Trophoblast cell (in vitro differentiated cells and primary cell): ENCODE measurements at regions not wholly inside any gene's neighbourhood (a gene's known extent, or its start where the extent isn't known, plus 50 kb on each side); places are given as distances from the start of the nearest gene placed in this dataset.
"Not testable (repeated sequence)": the region's sequence is repeated elsewhere in the genome, so short reads cannot be mapped to it uniquely, and the experiment has no call there.

Experiments
- DNase-seq, 2 donors: peaks; one replicate each; pipeline ENCODE4 v3.0.0-alpha.2; 2016
- H2AFZ ChIP-seq: 2 replicates; pipeline ENCODE4 v1.6.1; 2013; ENCODE audit warnings: low read length, moderate library complexity, mild to moderate bottlenecking; ENCODE audit not compliant: insufficient read depth, poor library complexity
- H2AK5ac ChIP-seq: 2 replicates; pipeline ENCODE4 v1.6.1; 2013; ENCODE audit warnings: mild to moderate bottlenecking, low read length
- H2BK120ac ChIP-seq: 2 replicates; pipeline ENCODE4 v1.6.1; 2013; ENCODE audit warnings: low read length, mild to moderate bottlenecking, moderate library complexity; ENCODE audit not compliant: insufficient read depth, poor library complexity
- H2BK12ac ChIP-seq: 2 replicates; pipeline ENCODE4 v1.6.1; 2013; ENCODE audit warnings: mild to moderate bottlenecking, low read length, moderate library complexity
- H2BK5ac ChIP-seq: 2 replicates; pipeline ENCODE4 v1.6.1; 2013; ENCODE audit warnings: low read length, low read depth, moderate library complexity, mild to moderate bottlenecking; ENCODE audit not compliant: poor library complexity
- H3K14ac ChIP-seq: 2 replicates; pipeline ENCODE4 v1.6.1; 2013; ENCODE audit warnings: mild to moderate bottlenecking, low read length
- H3K18ac ChIP-seq: 2 replicates; pipeline ENCODE4 v1.6.1; 2013; ENCODE audit warnings: mild to moderate bottlenecking, low read length
- H3K23ac ChIP-seq: 2 replicates; pipeline ENCODE4 v1.6.1; 2013; ENCODE audit warnings: low read length
- H3K27ac ChIP-seq: 2 replicates; pipeline ENCODE4 v1.5.1; 2013; ENCODE audit warnings: low read depth, mild to moderate bottlenecking, inconsistent platforms, low read length, moderate library complexity
- H3K27me3 ChIP-seq: 2 replicates; pipeline ENCODE4 v1.6.1; 2013; ENCODE audit warnings: inconsistent platforms, mild to moderate bottlenecking, low read length, moderate library complexity; ENCODE audit not compliant: insufficient read depth
- H3K36me3 ChIP-seq, 2 experiments: 1 replicate in 1 of 2; 2 replicates in 1 of 2; pipeline ENCODE4 v1.6.1; 2013; ENCODE audit warnings: low read length in 2 of 2, mild to moderate bottlenecking in 2 of 2, moderate library complexity in 1 of 2; ENCODE audit not compliant: insufficient read depth in 2 of 2, control insufficient read depth in 1 of 2
- H3K4ac ChIP-seq: 2 replicates; pipeline ENCODE4 v1.6.1; 2013; ENCODE audit warnings: low read depth, mild to moderate bottlenecking, low read length, moderate library complexity
- H3K4me1 ChIP-seq, 2 experiments: 1 replicate in 1 of 2; 2 replicates in 1 of 2; pipeline ENCODE4 v1.6.1; 2013; ENCODE audit warnings: low read length in 2 of 2, mild to moderate bottlenecking in 2 of 2, moderate library complexity in 1 of 2; ENCODE audit not compliant: insufficient read depth in 2 of 2, control insufficient read depth in 1 of 2
- H3K4me2 ChIP-seq: 2 replicates; pipeline ENCODE4 v1.6.1; 2013; ENCODE audit warnings: inconsistent platforms, mild to moderate bottlenecking, low read length, moderate library complexity
- H3K4me3 ChIP-seq: 2 replicates; pipeline ENCODE4 v1.5.1; 2013; ENCODE audit warnings: mild to moderate bottlenecking, low read depth, low read length, inconsistent platforms
- H3K79me1 ChIP-seq: one replicate; pipeline ENCODE4 v1.6.1; 2013; ENCODE audit warnings: low read length
- H3K79me2 ChIP-seq: 2 replicates; pipeline ENCODE4 v1.6.1; 2013; ENCODE audit warnings: low read length, mild to moderate bottlenecking; ENCODE audit not compliant: control insufficient read depth, insufficient read depth, poor library complexity
- H3K9ac ChIP-seq: 2 replicates; pipeline ENCODE4 v1.6.1; 2013; ENCODE audit warnings: mild to moderate bottlenecking, low read length
- H3K9me3 ChIP-seq: 2 replicates; pipeline ENCODE4 v1.6.1; 2013; ENCODE audit warnings: low read depth, mild to moderate bottlenecking, control low read depth, inconsistent platforms, low read length; ENCODE audit not compliant: insufficient read depth
- H4K12ac ChIP-seq: 2 replicates; pipeline ENCODE4 v1.6.1; 2013; ENCODE audit warnings: low read depth, mild to moderate bottlenecking, low read length, moderate library complexity
- H4K8ac ChIP-seq: 2 replicates; pipeline ENCODE4 v1.6.1; 2013; ENCODE audit warnings: low read depth, mild to moderate bottlenecking, low read length, moderate library complexity
- H4K91ac ChIP-seq: one replicate; pipeline ENCODE4 v1.6.1; 2013; ENCODE audit warnings: low read depth, mild to moderate bottlenecking, low read length, moderate library complexity
- WGBS: extraction: QIAGEN DNeasy Blood & Tissue Kit; methylation state at CpG from one replicate; pipeline ENCODE4 v1.1.7; 2013; ENCODE audit warnings: missing lambda C conversion rate; ENCODE audit not compliant: insufficient read length, insufficient coverage; ENCODE audit errors: extremely low coverage; 5-methylcytosine and 5-hydroxymethylcytosine counted together

- H4K91ac ChIP-seq, H2BK12ac ChIP-seq, H3K4me3 ChIP-seq, H3K4me2 ChIP-seq, H3K9me3 ChIP-seq, H3K36me3 ChIP-seq, DNase-seq, H4K12ac ChIP-seq, H3K79me2 ChIP-seq, H3K27me3 ChIP-seq, H2BK5ac ChIP-seq, H3K4ac ChIP-seq, H3K18ac ChIP-seq, H4K8ac ChIP-seq, H2AFZ ChIP-seq, H3K23ac ChIP-seq, H3K79me1 ChIP-seq, H3K27ac ChIP-seq, H3K4me1 ChIP-seq, H2BK120ac ChIP-seq, H2AK5ac ChIP-seq, H3K9ac ChIP-seq, H3K14ac ChIP-seq: not testable (repeated sequence)
- WGBS, result no CpG with 5 or more reads among the region's 17 CpGs
Measured at GRCh38 chr16:29334776-29335548, 71.5 kb downstream of the NPIPB11 start.

- H3K4me1 ChIP-seq, H2AFZ ChIP-seq, H3K79me1 ChIP-seq, H3K4me2 ChIP-seq, H3K18ac ChIP-seq, H3K4ac ChIP-seq, H4K8ac ChIP-seq, H3K36me3 ChIP-seq, H2BK120ac ChIP-seq, H4K91ac ChIP-seq, H3K79me2 ChIP-seq, H3K9me3 ChIP-seq, H3K9ac ChIP-seq, H2BK5ac ChIP-seq, H3K23ac ChIP-seq, H4K12ac ChIP-seq, H3K14ac ChIP-seq, H2AK5ac ChIP-seq, H3K4me3 ChIP-seq, DNase-seq, H3K27ac ChIP-seq, H2BK12ac ChIP-seq, H3K27me3 ChIP-seq: not testable (repeated sequence)
- WGBS, result no CpG with 5 or more reads among the region's 20 CpGs
Measured at GRCh38 chr16:29333492-29334097, 72.9 kb downstream of the NPIPB11 start.

GRCh38 chr16:29330623-29331022 lies 75.9 kb downstream of the NPIPB11 start:
- not testable (repeated sequence) for H3K27ac ChIP-seq, H2BK5ac ChIP-seq, H3K18ac ChIP-seq, H4K8ac ChIP-seq, H3K14ac ChIP-seq, H2AK5ac ChIP-seq, H3K4me2 ChIP-seq, DNase-seq, H2AFZ ChIP-seq, H4K12ac ChIP-seq, H2BK120ac ChIP-seq, H3K27me3 ChIP-seq, H3K79me2 ChIP-seq, H3K9me3 ChIP-seq, H3K4me1 ChIP-seq, H3K79me1 ChIP-seq, H3K9ac ChIP-seq, H4K91ac ChIP-seq, H3K4ac ChIP-seq, H3K4me3 ChIP-seq, H2BK12ac ChIP-seq, H3K36me3 ChIP-seq, H3K23ac ChIP-seq
- no CpG with 5 or more reads among the region's 5 CpGs for WGBS

GRCh38 chr16:29328528-29328927 lies 78.0 kb downstream of the NPIPB11 start:
- not testable (repeated sequence) for H4K12ac ChIP-seq, H3K4me3 ChIP-seq, H3K9me3 ChIP-seq, H2BK5ac ChIP-seq, H3K79me2 ChIP-seq, H3K23ac ChIP-seq, H3K4me2 ChIP-seq, H3K14ac ChIP-seq, H2AFZ ChIP-seq, H4K8ac ChIP-seq, H3K36me3 ChIP-seq, H2BK120ac ChIP-seq, H4K91ac ChIP-seq, H3K79me1 ChIP-seq, H3K4me1 ChIP-seq, H3K4ac ChIP-seq, H3K18ac ChIP-seq, H2BK12ac ChIP-seq, H3K27me3 ChIP-seq, H3K27ac ChIP-seq, H3K9ac ChIP-seq
- peak overlapping the region; percentile 47 for H2AK5ac ChIP-seq
- WGBS, result no CpG with 5 or more reads among the region's 11 CpGs
- peak; percentile 30 to 43 for DNase-seq
